ENCODE measurements at regions not wholly inside any gene's neighbourhood (a gene's known extent, or its start where the extent isn't known, plus 50 kb on each side); places are given as distances from the start of the nearest gene placed in this dataset.

- POLR2A ChIA-PET = no interaction called here
- Mint-ChIP-seq H3K9me3 (no peaks in the 10 kb centered on the region), H3K27ac (no peak overlapping the region), H3K27me3 (peaks cover 0 to 7% (median 2%) of the 10 kb centered on the region in 5 donors), H3K36me3 (no peaks in the 10 kb centered on the region), H3K4me3 (no peak overlapping the region), H3K4me1 (no peaks in the 10 kb centered on the region)
- DNase-seq = no peak
- no peak for ATAC-seq
Measured at GRCh38 chr4:13942977-13943376, 315.5 kb upstream of the BOD1L1 start.

- Mint-ChIP-seq H3K4me3 (no peak overlapping the region), H3K27me3 (peaks cover 0 to 4% (median 2%) of the 10 kb centered on the region in 5 donors), H3K27ac (peak overlapping the region in 1 of 10 donors; percentile 63), H3K4me1 (no peaks in the 10 kb centered on the region), H3K9me3 (no peaks in the 10 kb centered on the region), H3K36me3 (no peaks in the 10 kb centered on the region)
- POLR2A ChIA-PET = no interaction called here
- no peak for DNase-seq
- ATAC-seq = no peak
Measured at GRCh38 chr4:13944095-13944511, 316.6 kb upstream of the BOD1L1 start.

- DNase-seq (no peak), ATAC-seq (no peak)
- Mint-ChIP-seq H3K4me1 (no peaks in the 10 kb centered on the region), H3K9me3 (no peaks in the 10 kb centered on the region), H3K36me3 (no peaks in the 10 kb centered on the region), H3K4me3 (no peak overlapping the region), H3K27me3 (peaks cover 0 to 4% (median 1%) of the 10 kb centered on the region in 5 donors), H3K27ac (no peak overlapping the region)
- POLR2A ChIA-PET = no interaction called here
Measured at GRCh38 chr4:13947921-13948320, 320.4 kb upstream of the BOD1L1 start.

GRCh38 chr4:13950491-13950890 is 323.0 kb upstream of the BOD1L1 start:
- POLR2A ChIA-PET = no interaction called here
- Mint-ChIP-seq H3K9me3 (no peaks in the 10 kb centered on the region), H3K27me3 (peaks cover 0 to 4% (median 1%) of the 10 kb centered on the region in 5 donors), H3K36me3 (no peaks in the 10 kb centered on the region), H3K4me1 (no peaks in the 10 kb centered on the region), H3K27ac (no peak overlapping the region), H3K4me3 (no peak overlapping the region)
- ATAC-seq (no peak), DNase-seq (no peak)

GRCh38 chr4:13953083-13953482 is 325.6 kb upstream of the BOD1L1 start:
- ATAC-seq = no peak
- Mint-ChIP-seq H3K36me3 (no peaks in the 10 kb centered on the region), H3K9me3 (no peaks in the 10 kb centered on the region), H3K27ac (no peak overlapping the region), H3K4me1 (no peaks in the 10 kb centered on the region), H3K27me3 (peaks cover 0 to 9% (median 6%) of the 10 kb centered on the region in 5 donors), H3K4me3 (no peak overlapping the region)
- no peak for DNase-seq
- POLR2A ChIA-PET = no interaction called here

- POLR2A ChIA-PET = no interaction called here
- Mint-ChIP-seq H3K27me3 (peaks cover 0 to 9% (median 6%) of the 10 kb centered on the region in 5 donors), H3K4me1 (no peaks in the 10 kb centered on the region), H3K36me3 (no peaks in the 10 kb centered on the region), H3K4me3 (no peak overlapping the region), H3K27ac (no peak overlapping the region), H3K9me3 (no peaks in the 10 kb centered on the region)
- no peak for DNase-seq
- ATAC-seq = no peak
Measured at GRCh38 chr4:13955551-13955950, 328.0 kb upstream of the BOD1L1 start.

- no peak overlapping the region for H3K27ac Mint-ChIP-seq
- H3K9me3 Mint-ChIP-seq = no peaks in the 10 kb centered on the region
- no peaks in the 10 kb centered on the region for H3K4me1 Mint-ChIP-seq
- POLR2A ChIA-PET = no interaction called here
- H3K4me3 Mint-ChIP-seq = no peak overlapping the region
- peaks cover 0 to 9% (median 6%) of the 10 kb centered on the region in 5 donors for H3K27me3 Mint-ChIP-seq
- DNase-seq (no peak), ATAC-seq (no peak)
- no peaks in the 10 kb centered on the region for H3K36me3 Mint-ChIP-seq
Measured at GRCh38 chr4:13956947-13957346, 329.4 kb upstream of the BOD1L1 start.

GRCh38 chr4:13957871-13958270 is 330.3 kb upstream of the BOD1L1 start:
- DNase-seq = no peak
- Mint-ChIP-seq H3K36me3 (no peaks in the 10 kb centered on the region), H3K27me3 (peaks cover 0 to 9% (median 2%) of the 10 kb centered on the region in 5 donors), H3K4me1 (no peaks in the 10 kb centered on the region), H3K9me3 (no peaks in the 10 kb centered on the region), H3K4me3 (no peak overlapping the region), H3K27ac (no peak overlapping the region)
- ATAC-seq = no peak
- POLR2A ChIA-PET = no interaction called here

- Mint-ChIP-seq H3K27ac (no peak overlapping the region), H3K27me3 (peaks cover 0 to 1% (median 0%) of the 10 kb centered on the region in 5 donors), H3K4me1 (no peaks in the 10 kb centered on the region), H3K9me3 (no peaks in the 10 kb centered on the region), H3K4me3 (no peak overlapping the region), H3K36me3 (no peaks in the 10 kb centered on the region)
- DNase-seq = no peak
- no peak for ATAC-seq
- POLR2A ChIA-PET = no interaction called here
Measured at GRCh38 chr4:13963601-13964000, 336.1 kb upstream of the BOD1L1 start.

- Mint-ChIP-seq H3K27ac (no peak overlapping the region), H3K4me3 (no peak overlapping the region), H3K36me3 (no peaks in the 10 kb centered on the region), H3K4me1 (no peaks in the 10 kb centered on the region), H3K27me3 (no peaks in the 10 kb centered on the region), H3K9me3 (no peaks in the 10 kb centered on the region)
- DNase-seq (no peak), ATAC-seq (no peak)
- POLR2A ChIA-PET = no interaction called here
Measured at GRCh38 chr4:13966231-13967195, 339.0 kb upstream of the BOD1L1 start.

- no peak for ATAC-seq
- H3K36me3 Mint-ChIP-seq = no peaks in the 10 kb centered on the region
- no peaks in the 10 kb centered on the region for H3K9me3 Mint-ChIP-seq
- peak overlapping the region in 1 of 10 donors; percentile 24 for H3K27ac Mint-ChIP-seq
- DNase-seq = no peak
- no peaks in the 10 kb centered on the region for H3K4me1 Mint-ChIP-seq
- POLR2A ChIA-PET = no interaction called here
- no peaks in the 10 kb centered on the region for H3K27me3 Mint-ChIP-seq
- no peak overlapping the region for H3K4me3 Mint-ChIP-seq
Measured at GRCh38 chr4:13968723-13969122, 341.2 kb upstream of the BOD1L1 start.

GRCh38 chr4:13970349-13970748 is 342.8 kb upstream of the BOD1L1 start:
- DNase-seq (no peak), ATAC-seq (no peak)
- no peaks in the 10 kb centered on the region for H3K4me1 Mint-ChIP-seq
- no peaks in the 10 kb centered on the region for H3K9me3 Mint-ChIP-seq
- POLR2A ChIA-PET = no interaction called here
- H3K36me3 Mint-ChIP-seq = no peaks in the 10 kb centered on the region
- H3K4me3 Mint-ChIP-seq = no peak overlapping the region
- H3K27ac Mint-ChIP-seq = no peak overlapping the region
- no peaks in the 10 kb centered on the region for H3K27me3 Mint-ChIP-seq

GRCh38 chr4:13977746-13978145 is 350.2 kb upstream of the BOD1L1 start:
- Mint-ChIP-seq H3K36me3 (no peaks in the 10 kb centered on the region), H3K4me1 (peaks cover 0 to 9% (median 6%) of the 10 kb centered on the region in 4 donors), H3K9me3 (peaks cover 0 to 10% (median 0%) of the 10 kb centered on the region in 9 donors), H3K27me3 (peaks cover 0 to 8% (median 0%) of the 10 kb centered on the region in 5 donors), H3K4me3 (no peak overlapping the region), H3K27ac (no peak overlapping the region)
- POLR2A ChIA-PET = no interaction called here
- DNase-seq (no peak), ATAC-seq (no peak)

All from naive thymus-derived CD8-positive, alpha-beta T cell (primary cell).